ENCODE measurements at regions not wholly inside any gene's neighbourhood (a gene's known extent, or its start where the extent isn't known, plus 50 kb on each side); places are given as distances from the start of the nearest gene placed in this dataset.
"Not testable (repeated sequence)": the region's sequence is repeated elsewhere in the genome, so short reads cannot be mapped to it uniquely, and the experiment has no call there.

DNA sequence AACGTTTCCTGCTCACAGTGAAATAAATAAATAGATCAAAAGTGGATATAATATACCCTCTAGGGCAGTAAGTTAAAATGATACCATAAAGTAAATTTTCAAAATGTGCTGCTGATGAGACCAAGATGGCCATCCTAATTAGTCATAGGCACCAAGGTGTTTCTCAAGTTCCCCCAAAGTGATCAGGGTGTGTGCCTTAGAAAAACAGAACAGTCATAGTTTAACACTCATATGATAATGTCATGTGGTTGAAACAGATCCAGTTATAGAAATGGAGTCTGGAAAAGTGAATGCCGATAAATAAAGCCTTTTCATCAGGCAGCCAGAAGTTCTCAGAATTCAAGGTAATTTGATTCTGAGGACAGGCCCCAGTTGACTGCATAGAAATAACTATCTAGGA lies 161.5 kb upstream of the CDKN2B start:
- no peak for DNase-seq

DNA sequence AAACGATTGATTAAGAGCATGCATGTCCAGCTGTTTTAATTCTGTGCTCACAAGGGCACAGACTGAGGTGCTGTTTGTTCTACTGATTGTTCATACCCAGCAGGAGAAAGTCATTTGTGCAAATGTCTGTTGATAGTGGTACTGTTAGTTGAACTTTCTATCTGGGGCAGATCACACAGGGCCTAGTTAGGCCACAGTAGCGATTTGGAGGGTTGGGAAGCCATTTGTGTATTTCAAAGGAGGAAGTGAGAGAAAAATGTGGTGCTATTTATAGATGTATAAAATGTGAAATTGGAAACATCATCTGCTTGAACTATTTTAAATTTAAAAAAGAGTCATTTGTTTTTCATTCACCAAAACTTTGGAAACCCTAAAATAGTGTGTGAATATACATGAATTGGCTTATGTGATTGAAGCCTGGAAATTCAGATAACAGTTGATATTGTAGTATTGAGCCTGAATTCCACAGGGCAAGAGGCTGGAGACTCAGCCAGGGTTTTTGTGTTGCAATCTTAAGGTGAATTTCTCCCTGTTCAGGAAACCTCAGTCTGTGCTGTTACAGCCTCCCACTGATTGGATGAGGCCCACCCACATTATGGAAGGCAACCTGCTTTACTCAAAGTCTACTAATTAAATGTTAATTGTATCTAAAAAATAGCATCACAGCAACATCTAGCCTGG lies 162.0 kb upstream of the CDKN2B start:
- no peak for DNase-seq

DNA sequence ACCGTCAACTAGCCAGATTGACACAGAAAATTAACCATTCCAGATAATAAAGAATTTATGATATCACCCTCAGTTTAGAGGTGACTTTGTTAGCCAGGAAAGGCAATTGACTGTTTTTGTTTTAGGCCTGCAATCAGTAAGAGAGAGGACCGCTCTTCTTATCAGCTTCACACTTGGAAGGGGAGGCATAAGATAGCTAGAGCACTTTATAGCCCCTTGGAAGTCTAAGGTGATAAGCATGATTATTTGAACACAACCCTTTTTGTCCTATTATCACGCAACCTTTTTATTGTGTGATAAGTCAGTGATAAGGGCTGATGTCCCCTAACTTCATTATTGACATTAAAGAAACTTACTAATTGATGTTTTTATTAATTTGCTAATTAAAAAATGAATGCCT lies 162.6 kb upstream of the CDKN2B start:
- DNase-seq, result no peak

DNA sequence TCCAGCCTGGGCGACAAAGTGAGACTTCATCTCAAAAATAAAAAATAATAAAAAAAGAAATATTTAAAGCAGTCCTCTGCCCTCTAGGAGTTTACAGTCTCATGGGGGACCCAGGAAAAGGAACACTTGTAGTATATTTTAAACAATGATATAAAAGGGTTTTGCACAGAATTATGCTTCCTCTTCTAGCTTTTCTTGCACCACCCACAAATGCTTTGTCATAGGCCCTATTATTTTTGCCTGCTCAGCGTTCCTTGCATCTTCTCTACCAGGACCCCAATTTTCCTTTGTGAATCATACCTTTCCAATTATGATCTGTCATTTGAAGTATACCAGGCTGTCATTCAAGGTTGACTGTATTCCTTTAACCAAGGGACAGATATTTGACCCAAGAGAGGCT lies 164.8 kb upstream of the CDKN2B start:
- DNase-seq, result no peak

DNA sequence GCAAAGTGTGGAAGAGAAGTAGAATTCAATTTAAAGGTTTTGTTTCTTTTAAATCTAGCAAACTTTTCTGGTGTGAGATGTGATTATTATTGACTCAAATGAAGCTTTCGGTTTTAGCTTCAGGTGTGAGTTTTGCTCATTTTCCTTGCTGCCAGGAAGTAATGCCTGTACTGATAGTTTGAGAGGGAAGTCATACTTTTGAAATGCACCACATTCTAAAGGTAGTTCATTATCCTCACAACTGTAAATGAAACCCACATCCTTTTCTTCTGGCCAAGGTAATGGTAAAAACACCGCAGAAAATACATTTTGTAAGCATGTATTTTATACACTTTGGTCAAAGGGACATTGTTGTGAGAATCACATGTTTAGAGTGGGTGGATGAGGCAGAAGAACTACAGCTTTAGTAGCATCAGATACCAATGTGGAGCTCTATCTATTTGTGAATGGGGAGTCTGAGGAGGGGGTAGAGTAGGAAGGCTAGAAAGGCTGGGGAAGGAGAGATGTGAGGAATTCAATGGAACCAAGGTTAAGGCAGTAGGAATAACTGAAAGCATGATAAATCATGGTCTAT lies 167.0 kb upstream of the CDKN2B start:
- DNase-seq, result no peak

DNA sequence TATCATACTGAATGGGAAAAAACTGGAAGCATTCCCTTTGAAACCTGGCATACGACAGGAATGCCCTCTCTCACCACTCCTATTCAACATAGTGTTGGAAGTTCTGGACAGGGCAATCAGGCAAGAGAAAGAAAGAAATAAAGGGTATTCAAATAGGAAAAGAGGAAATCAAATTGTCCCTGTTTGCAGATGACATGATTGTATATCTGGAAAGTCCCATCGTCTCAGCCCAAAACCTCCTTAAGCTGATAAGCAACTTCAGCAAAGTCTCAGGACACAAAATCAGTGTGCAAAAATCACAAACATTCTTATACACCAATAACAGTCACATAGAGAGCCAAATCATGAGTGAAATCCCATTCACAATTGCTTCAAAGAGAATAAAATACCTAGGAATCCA lies 171.9 kb upstream of the CDKN2B start:
- not testable (repeated sequence) for DNase-seq

DNA sequence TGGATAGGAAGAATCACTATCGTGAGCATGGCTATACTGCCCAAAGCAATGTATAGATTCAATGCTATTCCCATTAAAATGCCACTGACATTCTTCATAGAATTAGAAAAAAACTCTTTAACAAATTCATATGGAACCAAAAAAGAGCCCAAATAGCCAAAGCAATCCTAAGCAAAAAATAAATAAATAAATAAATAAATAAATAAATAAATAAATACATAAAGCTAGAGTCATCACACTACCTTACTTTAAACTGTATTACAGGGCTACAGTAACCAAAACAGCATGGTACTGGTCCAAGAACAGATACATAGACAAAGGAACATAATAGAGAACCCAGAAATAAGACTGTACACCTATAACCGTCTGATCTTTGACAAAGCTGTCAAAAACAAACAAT lies 180.4 kb upstream of the CDKN2B start:
- DNase-seq, result no peak

DNA sequence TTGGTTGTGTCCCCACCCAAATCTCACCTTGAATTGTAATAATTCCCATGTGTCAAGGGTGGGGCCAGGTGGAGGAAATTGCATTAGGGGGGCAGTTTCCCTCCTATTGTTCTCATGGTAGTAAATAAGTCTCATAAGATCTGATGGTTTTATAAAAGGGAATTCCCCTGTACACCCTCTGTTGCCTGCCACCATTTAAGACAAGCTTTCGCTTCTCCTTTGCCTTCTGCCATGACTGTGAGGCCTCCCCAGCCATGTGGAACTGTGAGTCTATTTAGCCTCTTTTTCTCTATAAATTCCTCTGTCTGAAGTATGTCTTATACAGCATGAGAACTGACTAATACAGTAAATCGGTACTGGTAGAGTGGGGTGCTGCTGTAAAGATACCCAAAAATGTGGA lies 187.9 kb upstream of the CDKN2B start:
- DNase-seq, result not testable (repeated sequence)

DNA sequence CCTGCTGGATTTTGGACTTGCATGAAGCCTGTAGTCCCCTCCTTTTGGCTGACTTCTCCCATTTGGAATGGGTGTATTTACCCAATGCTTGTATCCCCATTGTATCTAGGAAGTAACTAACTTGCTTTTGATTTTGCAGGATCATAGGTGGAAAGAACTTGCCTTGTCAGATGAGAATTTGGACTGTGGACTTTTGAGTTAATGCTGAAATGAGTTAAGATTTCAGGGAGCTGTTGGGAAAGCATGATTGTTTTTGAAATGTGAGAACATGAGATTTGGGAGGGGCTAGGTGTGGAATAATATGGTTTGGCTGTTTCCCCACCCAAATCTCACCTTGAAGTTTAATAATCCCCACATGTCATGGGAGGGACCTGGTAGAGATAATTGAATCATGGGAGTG lies 189.6 kb upstream of the CDKN2B start:
- no peak for DNase-seq

DNA sequence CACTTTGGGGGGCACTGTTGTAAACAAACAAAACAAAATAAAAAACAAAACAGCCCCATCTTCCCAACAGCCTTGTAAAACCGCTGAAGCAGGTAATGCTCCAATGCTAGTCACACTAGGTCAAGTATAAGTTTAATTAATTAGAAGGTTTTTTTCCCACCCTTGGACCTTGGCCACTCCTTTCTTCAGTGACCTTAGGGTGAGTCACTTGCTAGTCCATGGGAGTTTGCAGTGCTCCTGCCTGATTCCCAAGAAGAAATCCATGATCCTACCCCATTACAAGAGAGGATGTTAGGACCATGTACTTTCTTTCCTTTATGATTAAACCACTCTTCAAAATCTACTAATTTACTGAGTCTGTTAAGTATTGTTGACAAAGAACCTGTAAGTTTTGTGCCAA lies 192.2 kb upstream of the CDKN2B start:
- DNase-seq, result no peak

DNA sequence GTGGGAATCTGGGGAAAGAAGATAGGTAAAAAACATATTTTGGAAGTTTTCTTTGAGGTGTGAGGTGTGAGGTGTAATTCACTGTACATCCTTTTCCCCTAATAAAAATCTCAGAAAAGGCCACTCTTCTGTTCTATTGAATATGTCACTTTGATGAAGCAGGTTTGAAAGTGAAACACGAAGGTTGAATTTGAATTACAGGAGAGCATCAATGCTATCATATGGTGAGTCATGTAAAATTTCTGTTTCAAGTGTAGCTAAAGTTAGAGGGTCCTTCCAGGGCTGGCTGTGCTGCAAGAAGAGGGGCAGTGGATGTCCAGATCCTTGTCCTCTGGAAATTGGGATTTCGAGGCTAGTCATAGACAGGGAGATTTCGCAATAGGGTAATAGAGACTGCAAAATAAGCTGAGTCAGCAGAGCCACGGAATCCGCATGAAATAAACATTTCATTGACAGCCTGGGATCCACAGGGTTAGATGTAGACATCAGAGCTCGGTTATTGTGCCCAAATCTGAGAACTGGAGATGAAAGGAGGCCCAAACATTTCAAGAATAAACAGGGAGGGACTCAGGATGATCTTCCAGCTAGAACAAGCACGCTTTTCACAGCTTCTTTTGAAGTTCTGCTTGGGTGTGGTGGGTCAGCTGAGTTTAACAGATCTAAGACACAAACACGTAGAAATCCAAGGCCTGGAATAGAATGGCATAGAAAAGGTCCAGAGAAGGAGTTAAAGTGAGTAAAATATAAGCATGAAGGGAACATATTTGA lies 194.4 kb upstream of the CDKN2B start:
- DNase-seq, result no peak

DNA sequence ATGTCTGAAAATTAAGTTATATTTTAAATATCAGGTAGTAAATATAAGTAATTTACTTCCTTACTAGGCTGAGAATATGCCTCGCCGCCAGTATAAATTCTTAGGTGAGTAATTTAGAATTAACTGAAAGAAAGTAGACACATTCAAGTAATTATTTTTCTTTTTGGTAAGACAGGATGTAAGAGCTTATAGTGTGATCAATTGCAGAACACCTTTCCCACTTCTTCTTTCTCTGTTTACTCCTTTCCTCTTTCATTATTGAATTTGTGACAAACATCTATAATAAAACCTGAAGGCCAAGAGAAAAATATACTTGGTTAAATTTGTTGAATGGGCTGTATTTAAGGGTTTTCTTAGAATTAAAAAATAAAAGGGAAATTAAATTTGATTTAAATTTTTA lies 195.1 kb upstream of the CDKN2B start:
- DNase-seq, result no peak

DNA sequence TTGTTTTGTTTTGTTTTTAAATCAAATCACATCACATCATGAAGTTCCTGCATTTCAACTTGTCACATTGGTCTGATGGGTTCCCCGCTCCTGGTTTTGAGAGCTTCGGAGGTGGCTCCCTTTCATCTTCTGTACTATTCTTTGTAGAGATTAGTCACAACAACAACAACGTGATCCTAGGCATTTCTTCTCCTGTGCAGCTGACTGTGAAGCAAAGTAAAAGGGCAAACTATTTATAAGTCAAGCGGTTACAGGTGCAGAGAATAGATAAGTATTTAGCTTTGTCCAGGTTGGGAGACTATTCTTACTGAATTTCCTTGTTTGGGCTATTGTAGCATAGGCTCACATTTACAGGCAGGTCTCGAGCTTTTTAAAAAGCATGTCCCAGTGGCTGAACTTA lies 197.7 kb upstream of the CDKN2B start:
- DNase-seq, result no peak

DNA sequence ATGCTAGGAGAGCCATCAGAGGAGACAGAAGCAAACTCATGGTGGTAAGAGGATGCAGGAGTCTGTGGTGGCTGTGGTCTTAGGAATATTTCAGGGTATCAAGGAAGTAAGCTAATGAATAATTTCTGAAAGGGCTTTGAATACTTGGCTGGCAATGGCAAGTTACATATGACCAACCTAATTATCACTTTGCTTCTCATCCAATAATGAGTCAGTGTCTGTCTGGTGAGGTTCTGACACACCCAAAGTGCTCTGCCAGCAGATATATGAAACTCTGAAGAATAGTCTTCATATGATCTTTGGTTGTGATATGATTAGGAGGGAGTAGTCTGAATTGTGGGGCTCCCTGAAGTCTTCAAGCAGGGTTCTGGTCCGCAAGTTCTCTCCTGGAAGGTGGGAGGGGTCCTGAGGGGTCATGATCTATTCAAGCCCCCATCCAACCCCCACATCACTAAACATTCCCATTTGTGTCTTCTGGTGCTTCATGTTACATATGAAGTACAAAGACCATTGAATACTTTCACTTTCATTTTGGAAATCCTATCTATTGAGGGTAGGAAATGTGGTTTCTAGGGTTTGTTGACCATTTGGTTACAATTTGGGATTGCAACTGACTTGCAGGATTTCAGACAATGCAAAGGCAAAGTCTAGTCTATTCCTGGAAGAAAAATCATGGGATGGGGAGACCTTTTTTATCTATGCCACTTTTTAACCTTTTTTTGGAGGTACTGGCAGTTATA lies 199.9 kb upstream of the CDKN2B start:
- no peak for DNase-seq

DNA sequence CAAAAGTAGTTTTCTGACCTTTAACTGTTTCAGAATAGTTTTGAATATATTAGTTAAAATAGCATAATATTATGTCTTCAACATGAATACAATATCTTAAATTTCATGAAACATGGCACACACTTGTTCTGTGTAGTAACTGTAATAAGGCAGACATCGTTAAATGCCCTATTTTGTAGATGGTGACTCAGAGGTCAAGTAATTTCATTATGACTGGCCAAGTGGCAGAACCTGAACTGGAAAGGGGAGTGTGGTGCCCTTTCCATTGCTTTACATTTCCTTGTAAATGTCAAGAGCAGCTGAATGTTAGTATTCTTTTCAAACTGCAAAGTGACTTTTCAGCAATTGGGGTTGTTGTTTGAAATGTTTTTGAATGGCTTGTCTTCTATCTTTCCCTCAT lies 201.2 kb upstream of the CDKN2B start:
- no peak for DNase-seq

DNA sequence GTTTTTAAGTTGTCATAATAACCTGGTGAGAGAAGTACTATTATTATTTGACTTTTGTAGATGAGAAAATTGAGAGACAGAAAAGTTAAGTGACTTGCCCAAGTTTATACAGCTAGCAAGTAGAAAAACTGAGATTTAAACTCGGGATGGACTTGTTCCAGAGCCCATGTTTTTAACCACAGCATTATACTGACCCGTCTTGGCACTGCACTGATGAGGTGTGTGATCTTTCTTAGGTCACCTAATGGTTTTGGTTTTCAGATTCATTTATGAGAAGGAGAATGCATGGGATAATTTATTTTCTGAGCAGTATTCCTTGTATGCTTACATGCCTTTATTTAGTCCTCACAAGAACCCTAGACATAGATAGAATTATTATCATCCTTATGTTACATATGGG lies 201.8 kb upstream of the CDKN2B start:
- no peak for DNase-seq

DNA sequence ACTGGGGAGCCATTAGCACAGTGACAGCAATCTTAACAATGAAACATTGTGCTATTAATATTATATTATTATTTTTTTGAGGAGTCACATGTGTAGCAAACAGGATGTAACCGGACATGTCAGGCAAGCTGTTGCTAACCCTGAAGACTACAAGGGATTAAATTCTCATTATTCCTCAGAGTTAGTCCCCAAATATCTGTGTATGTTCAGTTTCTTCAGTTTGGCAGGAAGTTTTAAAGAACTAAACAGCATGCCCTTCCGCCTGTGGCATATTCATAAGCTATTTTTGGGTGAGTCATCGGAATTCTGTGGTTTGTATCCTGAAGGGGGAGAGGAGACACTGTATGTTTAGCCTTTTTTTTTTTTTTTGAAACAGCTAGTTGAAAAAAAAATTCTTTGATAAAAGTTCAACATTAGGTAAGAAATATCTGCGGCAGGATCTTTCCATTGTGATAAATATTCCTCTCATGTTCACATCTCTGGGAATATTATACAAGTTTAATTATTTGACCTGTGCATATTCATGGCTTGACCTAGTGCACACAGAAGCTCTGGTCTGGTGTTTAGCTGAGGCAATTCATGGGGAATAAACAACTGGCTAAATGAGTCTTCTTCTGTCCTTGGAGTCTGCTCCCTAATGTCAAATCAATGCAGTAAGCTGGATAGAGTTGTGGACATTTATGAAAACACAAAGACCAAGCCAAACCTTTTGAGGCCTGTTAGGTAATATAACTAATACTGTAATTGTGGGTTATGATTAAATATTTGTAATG lies 202.7 kb upstream of the CDKN2B start:
- no peak for DNase-seq

DNA sequence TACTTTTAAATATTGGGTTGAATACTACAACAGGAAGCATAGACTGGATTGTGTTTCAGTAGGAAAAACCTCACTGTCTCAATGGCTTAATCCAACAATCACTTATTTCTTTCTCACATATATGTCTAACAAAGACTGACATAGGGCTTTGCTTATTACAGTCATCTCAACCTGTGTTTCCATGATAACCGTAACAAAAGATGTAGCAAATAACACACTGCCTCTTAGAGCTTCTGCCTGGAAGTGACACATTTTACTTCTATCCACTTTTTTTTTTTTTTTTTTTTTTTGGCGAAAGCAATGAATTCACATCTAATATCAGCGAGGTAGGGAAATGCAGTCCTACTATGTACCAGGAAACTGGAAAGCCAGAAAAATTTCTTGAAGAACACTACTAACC lies 204.9 kb upstream of the CDKN2B start:
- no peak for DNase-seq

DNA sequence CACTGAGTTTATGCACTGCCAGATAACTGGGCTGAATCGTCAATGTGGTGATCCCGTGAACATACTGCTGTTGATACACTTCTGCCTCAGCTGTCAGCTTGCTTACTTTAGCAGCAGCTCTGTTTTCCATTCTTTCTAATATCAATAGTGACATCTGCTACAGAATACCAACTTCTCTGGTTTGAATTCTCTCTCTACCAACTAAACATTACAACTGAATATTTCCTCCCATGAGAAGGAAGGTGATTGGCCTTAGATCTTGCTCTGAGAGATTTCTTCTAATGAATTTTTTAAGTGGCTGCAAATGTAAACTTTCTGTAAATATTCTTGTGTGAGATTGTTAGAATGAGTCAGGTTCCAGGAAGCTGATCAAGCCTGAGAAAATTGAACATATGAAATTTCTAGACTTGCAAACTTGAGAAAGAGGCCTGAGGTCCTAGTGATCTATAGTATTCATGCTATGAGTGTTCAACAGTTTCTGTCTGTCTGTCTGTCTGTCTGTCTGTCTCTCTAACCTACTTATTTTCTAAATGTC lies 205.5 kb upstream of the CDKN2B start:
- no peak for DNase-seq

DNA sequence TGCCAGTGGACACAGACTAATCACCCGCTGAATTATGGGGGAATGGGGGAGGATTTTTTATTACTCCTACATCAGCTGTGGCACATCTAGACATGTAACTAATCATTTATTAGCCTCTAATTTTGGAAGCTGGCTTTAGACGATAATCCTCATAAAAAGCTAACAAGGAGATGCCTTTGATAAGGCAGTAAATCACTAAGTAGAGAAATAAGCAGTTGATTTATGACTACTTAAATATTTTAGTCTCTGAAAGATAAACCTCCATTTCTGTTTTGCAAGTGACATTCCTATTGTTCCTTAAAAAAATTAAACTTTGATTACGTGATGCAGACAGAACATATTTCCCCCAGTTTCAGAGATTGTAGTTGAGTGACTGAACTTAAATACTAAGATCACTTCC lies 206.4 kb upstream of the CDKN2B start:
- no peak for DNase-seq

DNA sequence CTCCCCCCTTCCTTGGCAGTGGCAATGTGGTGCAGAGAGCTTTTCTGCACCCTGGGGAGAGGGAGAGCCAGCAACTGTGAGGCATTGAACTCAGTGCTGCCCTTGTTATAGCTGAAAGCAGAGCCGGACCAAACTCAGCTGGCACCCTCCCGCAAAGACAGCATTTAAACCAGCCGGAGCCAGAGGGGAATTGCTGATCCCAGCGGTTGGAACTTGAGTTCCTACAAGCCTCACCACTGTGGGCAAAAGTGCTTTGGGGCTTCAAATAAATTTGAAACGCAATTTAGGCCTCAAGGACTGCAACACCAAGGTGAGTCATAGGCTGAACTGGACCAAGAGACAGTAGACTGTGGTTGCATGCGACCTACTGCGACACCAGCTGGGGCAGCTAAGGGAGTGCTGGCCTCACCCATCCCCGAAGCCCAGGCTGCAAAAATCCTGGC lies 207.6 kb upstream of the CDKN2B start:
- no peak for DNase-seq

DNA sequence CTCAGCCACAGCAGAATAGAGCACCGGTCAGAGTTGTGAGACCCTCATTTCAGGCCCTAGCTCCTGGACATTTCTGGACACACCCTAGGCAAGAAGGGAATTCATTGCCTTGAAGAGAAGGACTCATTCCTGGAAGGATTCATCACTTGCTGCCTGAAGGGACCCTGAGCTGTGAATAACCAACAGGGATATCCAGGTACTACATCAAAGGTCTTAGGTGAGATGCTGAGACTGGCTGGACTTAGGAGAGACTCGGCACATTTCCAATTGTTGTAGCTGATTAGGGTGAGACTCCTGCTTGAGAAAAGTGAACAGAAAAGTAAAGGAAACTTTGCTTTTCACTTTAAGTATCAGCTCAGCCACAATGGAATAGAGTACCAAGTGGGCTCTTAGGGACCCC lies 208.1 kb upstream of the CDKN2B start:
- no peak for DNase-seq

DNA sequence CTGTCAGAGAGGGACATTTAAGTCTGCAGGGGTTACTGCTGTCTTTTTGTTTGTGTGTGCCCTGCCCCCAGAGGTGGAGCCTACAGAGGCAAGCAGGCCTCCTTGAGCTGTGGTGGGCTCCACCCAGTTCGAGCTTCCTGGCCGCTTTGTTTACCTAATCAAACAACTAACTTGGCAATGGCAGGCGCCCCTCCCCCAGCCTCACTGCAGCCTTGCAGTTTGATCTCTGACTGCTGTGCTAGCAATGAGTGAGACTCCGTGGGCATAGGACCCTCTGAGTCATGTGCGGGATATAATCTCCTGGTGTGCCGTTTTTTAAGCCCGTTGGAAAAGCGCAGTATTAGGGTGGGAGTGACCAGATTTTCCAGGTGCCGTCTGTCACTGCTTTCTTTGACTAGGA lies 216.8 kb upstream of the CDKN2B start:
- DNase-seq, result not testable (repeated sequence)
